GM23248 (cell line): ENCODE measurements at regions not wholly inside any gene's neighbourhood (a gene's known extent, or its start where the extent isn't known, plus 50 kb on each side); places are given as distances from the start of the nearest gene placed in this dataset.

Source experiments
- EZH2 ChIP-seq: fragments of 200-600 bp; sonication (generic); IDR thresholded peaks from 2 replicates; pipeline ENCODE4 v1.6.1; 2018; ENCODE audit warnings: antibody characterized with exemption, mild to moderate bottlenecking; ENCODE audit not compliant: insufficient read depth, poor library complexity, severe bottlenecking
- EZH2phosphoT487 ChIP-seq: fragments of 200-600 bp; sonication (generic); IDR thresholded peaks from 2 replicates; pipeline ENCODE4 v1.6.1; 2018; ENCODE audit warnings: antibody characterized with exemption, moderate library complexity, mild to moderate bottlenecking, low read depth; ENCODE audit not compliant: insufficient read depth

GRCh38 chr5:28190011-28190410 lies 1151.6 kb upstream of the CDH9 start:
- no peak for TF ChIP-seq EZH2
- TF ChIP-seq EZH2phosphoT487: no peak
